H1 (cell line): ENCODE measurements at regions not wholly inside any gene's neighbourhood (a gene's known extent, or its start where the extent isn't known, plus 50 kb on each side); places are given as distances from the start of the nearest gene placed in this dataset.

Experiments
- CTCF ChIA-PET: fragments of 300-600 bp; sonication (Branson Sonifier 250); formaldehyde crosslinking; loops from one replicate; lab custom pipeline; 2021; ENCODE audit not compliant: partially characterized antibody; lab: Charles Lee
- POLR2A ChIA-PET: fragments of 300-600 bp; sonication (Branson Sonifier 250); formaldehyde crosslinking; loops from one replicate; lab custom pipeline; 2021; ENCODE audit warnings: inconsistent platforms; ENCODE audit not compliant: partially characterized antibody; lab: Charles Lee
- DNase-seq, 2 experiments: peaks; one replicate each; pipeline versions ENCODE4 v3.0.0 to v3.0.0-alpha.2; 2010 to 2022; ENCODE audit warnings: low spot score in 2 of 2, low read depth in 1 of 2, mixed read lengths in 1 of 2
- FAIRE-seq: peaks from 2 replicates; lab custom pipeline; 2011; peaks lifted over from hg19 to GRCh38; lab: Jason Lieb, UNC
- H2AFZ ChIP-seq: 2 replicates; pipeline ENCODE4 v1.8.1; 2012; ENCODE audit warnings: low read length, inconsistent platforms
- H2AK5ac ChIP-seq: 2 replicates; pipeline ENCODE4 v1.6.1; 2013; ENCODE audit warnings: low read depth, low read length
- H2BK120ac ChIP-seq: replicated peaks from 2 replicates; pipeline ENCODE3; 2013; ENCODE audit warnings: low read depth, low read length, inconsistent platforms
- H2BK12ac ChIP-seq: 2 replicates; pipeline ENCODE4 v1.6.1; 2013; ENCODE audit warnings: low read depth, low read length
- H2BK15ac ChIP-seq: 2 replicates; pipeline ENCODE4 v1.6.1; 2013; ENCODE audit warnings: low read length
- H2BK20ac ChIP-seq: 2 replicates; pipeline ENCODE4 v1.6.1; 2013; ENCODE audit warnings: low read length
- H2BK5ac ChIP-seq: 2 replicates; pipeline ENCODE4 v1.6.1; 2013; ENCODE audit warnings: low read depth, low read length
- H3K14ac ChIP-seq: 2 replicates; pipeline ENCODE4 v1.6.1; 2013; ENCODE audit warnings: inconsistent platforms; ENCODE audit not compliant: insufficient read length
- H3K18ac ChIP-seq: 2 replicates; pipeline ENCODE4 v1.6.1; 2013; ENCODE audit warnings: low read length; ENCODE audit errors: extremely low read depth
- H3K23ac ChIP-seq: 2 replicates; pipeline ENCODE4 v1.6.1; 2013; ENCODE audit warnings: inconsistent platforms; ENCODE audit not compliant: insufficient read length
- H3K23me2 ChIP-seq: 2 replicates; pipeline ENCODE4 v1.6.1; 2013; ENCODE audit warnings: low read depth, low read length
- H3K27ac ChIP-seq: 2 replicates; pipeline ENCODE4 v1.6.1; 2011; ENCODE audit warnings: low read depth, low read length, inconsistent platforms
- H3K27me3 ChIP-seq, 4 experiments: replicated peaks in 1 of 4; 1 replicate in 1 of 4; 2 replicates in 3 of 4; pipeline versions ENCODE4 v1.6.1 to v1.8.1; 2011 to 2013; ENCODE audit warnings: low read length in 3 of 4, mild to moderate bottlenecking in 3 of 4, inconsistent platforms in 2 of 4, mixed read lengths in 2 of 4, moderate library complexity in 1 of 4; ENCODE audit not compliant: control insufficient read depth in 3 of 4, insufficient read depth in 3 of 4; ENCODE audit errors: extremely low read depth in 1 of 4
- H3K36me3 ChIP-seq, 4 experiments: 2 replicates each; pipeline versions ENCODE4 v1.6.1 to v1.8.1; 2011 to 2013; ENCODE audit warnings: mild to moderate bottlenecking in 4 of 4, low read length in 3 of 4, moderate library complexity in 2 of 4, control low read depth in 1 of 4, inconsistent platforms in 1 of 4; ENCODE audit not compliant: insufficient read depth in 4 of 4, control insufficient read depth in 2 of 4
- H3K4ac ChIP-seq: replicated peaks from 2 replicates; pipeline ENCODE3; 2013; ENCODE audit warnings: low read length, low read depth, mixed read lengths, inconsistent platforms; ENCODE audit not compliant: insufficient read length
- H3K4me1 ChIP-seq, 4 experiments: replicated peaks in 1 of 4; 1 replicate in 1 of 4; 2 replicates in 3 of 4; pipeline versions ENCODE4 v1.6.1 to v1.8.1; 2011 to 2013; ENCODE audit warnings: low read length in 3 of 4, inconsistent platforms in 2 of 4, mixed read lengths in 1 of 4; ENCODE audit not compliant: insufficient read depth in 4 of 4, control insufficient read depth in 3 of 4
- H3K4me2 ChIP-seq, 2 experiments: 2 replicates each; pipeline versions ENCODE4 v1.6.1 to v1.8.1; 2011 to 2013; ENCODE audit warnings: low read depth in 2 of 2, low read length in 2 of 2, control low read depth in 1 of 2, inconsistent platforms in 1 of 2, mild to moderate bottlenecking in 1 of 2; ENCODE audit not compliant: insufficient read depth in 1 of 2
- H3K4me3 ChIP-seq, 4 experiments: fragments of 200-600, 300-600 bp in 1 of 4; sonication (generic), shearing (Covaris generic), sonication (Bioruptor Twin) in 1 of 4; 2 replicates each; pipeline versions ENCODE4 v1.5.1 to v1.8.1; 2011 to 2016; ENCODE audit warnings: low read length in 4 of 4, low read depth in 3 of 4, control low read depth in 2 of 4, inconsistent platforms in 2 of 4, mild to moderate bottlenecking in 2 of 4, mixed read lengths in 1 of 4, moderate library complexity in 1 of 4; ENCODE audit not compliant: insufficient read depth in 2 of 4; ENCODE audit errors: extremely low read depth in 1 of 4
- H3K56ac ChIP-seq: replicated peaks from 2 replicates; pipeline ENCODE3; 2013; ENCODE audit warnings: low read depth, mild to moderate bottlenecking, mixed read lengths, low read length, inconsistent platforms; ENCODE audit not compliant: insufficient read length
- H3K79me1 ChIP-seq: 2 replicates; pipeline ENCODE4 v1.6.1; 2013; ENCODE audit warnings: low read depth, low read length, control low read depth
- H3K79me2 ChIP-seq, 2 experiments: 2 replicates each; pipeline versions ENCODE4 v1.6.1 to v1.8.1; 2012 to 2013; ENCODE audit warnings: low read length in 2 of 2, mild to moderate bottlenecking in 2 of 2, inconsistent platforms in 1 of 2; ENCODE audit not compliant: insufficient read depth in 2 of 2, control insufficient read depth in 1 of 2
- H3K9ac ChIP-seq, 4 experiments: replicated peaks in 1 of 4; 1 replicate in 1 of 4; 2 replicates in 3 of 4; pipeline versions ENCODE4 v1.6.1 to v1.8.1; 2011 to 2013; ENCODE audit warnings: low read depth in 3 of 4, low read length in 3 of 4, control low read depth in 2 of 4, mild to moderate bottlenecking in 2 of 4, moderate library complexity in 2 of 4, inconsistent platforms in 1 of 4; ENCODE audit errors: extremely low read depth in 1 of 4
- H3K9me3 ChIP-seq, 2 experiments: 2 replicates each; pipeline versions ENCODE4 v1.6.1 to v1.8.1; 2012 to 2013; ENCODE audit warnings: mild to moderate bottlenecking in 2 of 2, moderate library complexity in 2 of 2, control low read depth in 1 of 2, inconsistent platforms in 1 of 2, low read depth in 1 of 2, low read length in 1 of 2, mixed read lengths in 1 of 2; ENCODE audit not compliant: insufficient read depth in 2 of 2
- H4K20me1 ChIP-seq, 2 experiments: replicated peaks in 1 of 2; 2 replicates each; pipeline versions ENCODE3 to v1.8.1; 2011 to 2013; ENCODE audit warnings: inconsistent platforms in 2 of 2, low read length in 2 of 2, mild to moderate bottlenecking in 1 of 2; ENCODE audit not compliant: insufficient read depth in 2 of 2, control insufficient read depth in 1 of 2
- H4K5ac ChIP-seq: 2 replicates; pipeline ENCODE4 v1.6.1; 2013; ENCODE audit warnings: low read length, low read depth, mixed read lengths, inconsistent platforms; ENCODE audit not compliant: insufficient read length
- H4K8ac ChIP-seq: 2 replicates; pipeline ENCODE4 v1.8.0; 2013; ENCODE audit warnings: mild to moderate bottlenecking, moderate library complexity, low read length, inconsistent platforms; ENCODE audit not compliant: insufficient read depth; ENCODE audit errors: extremely low read depth
- H4K91ac ChIP-seq: replicated peaks from 2 replicates; pipeline ENCODE3; 2013; ENCODE audit warnings: low read length, mixed read lengths, inconsistent platforms; ENCODE audit not compliant: insufficient read length
- ASH2L ChIP-seq: fragments of 200-600, 300-600 bp; sonication (generic); IDR thresholded peaks from one replicate; pipeline ENCODE4 v1.7.1; 2017; ENCODE audit warnings: low read length
- ATF2 ChIP-seq: IDR thresholded peaks from 2 replicates; pipeline ENCODE4 v1.6.1; 2012; ENCODE audit warnings: low read length, inconsistent platforms
- CBX5 ChIP-seq: fragments of 300-800, 300-1000 bp; sonication (generic); IDR thresholded peaks from 2 replicates; pipeline ENCODE4 v1.7.1; 2016; ENCODE audit warnings: antibody characterized with exemption, low read length, low read depth
- CEBPB ChIP-seq: IDR thresholded peaks from 2 replicates; pipeline ENCODE4 v1.6.1; 2012; ENCODE audit warnings: low read depth, low read length
- EZH2 ChIP-seq: fragments of 200-600 bp; sonication (generic); IDR thresholded peaks from 2 replicates; pipeline ENCODE4 v1.7.1; 2012; ENCODE audit warnings: low read depth, mild to moderate bottlenecking, moderate library complexity, low read length, inconsistent platforms; ENCODE audit not compliant: severe bottlenecking
- JUN ChIP-seq: IDR thresholded peaks from 2 replicates; pipeline ENCODE4 v1.6.1; 2011; ENCODE audit warnings: low read depth, mild to moderate bottlenecking, improper control_type of control experiment, low read length
- KDM4A ChIP-seq: IDR thresholded peaks from one replicate; pipeline ENCODE4 v1.7.1; 2012; ENCODE audit warnings: low read depth, mild to moderate bottlenecking, moderate library complexity, low read length, inconsistent platforms; ENCODE audit not compliant: severe bottlenecking
- NRF1 ChIP-seq: IDR thresholded peaks from 2 replicates; pipeline ENCODE4 v1.6.1; 2011; ENCODE audit warnings: mild to moderate bottlenecking, low read depth, low read length, improper control_type of control experiment
- RFX5 ChIP-seq: IDR thresholded peaks from 2 replicates; pipeline ENCODE4 v1.6.1; 2011; ENCODE audit warnings: low read depth, low read length, improper control_type of control experiment, borderline replicate concordance
- TBP ChIP-seq: IDR thresholded peaks from 2 replicates; pipeline ENCODE4 v1.6.1; 2011; ENCODE audit warnings: low read depth, low read length, improper control_type of control experiment
- TEAD4 ChIP-seq: IDR thresholded peaks from 2 replicates; pipeline ENCODE4 v1.6.1; 2012; ENCODE audit warnings: low read depth, low read length, inconsistent platforms, mixed read lengths

- Histone ChIP-seq H3K27me3 (no peaks in the 10 kb centered on the region), H2AK5ac (no peak overlapping the region), H3K9me3 (no peaks in the 10 kb centered on the region), H2BK12ac (no peak overlapping the region), H3K79me2 (no peaks in the 10 kb centered on the region), H3K23ac (no peak overlapping the region), H4K5ac (no peak overlapping the region), H3K4me3 (no peak overlapping the region), H3K4me2 (no peak overlapping the region), H2BK120ac (no peak overlapping the region), H3K18ac (no peak overlapping the region)
- POLR2A ChIA-PET, result no interaction called here
- TF ChIP-seq JUN, result no peak
- no peak for TF ChIP-seq TEAD4
- TF ChIP-seq EZH2, result no peak
- TF ChIP-seq RFX5, result no peak
- no peak for TF ChIP-seq KDM4A
- no peak for TF ChIP-seq ATF2
- TF ChIP-seq NRF1, result no peak
- TF ChIP-seq ASH2L, result no peak
- TF ChIP-seq TBP, result no peak
- TF ChIP-seq CEBPB, result no peak
- TF ChIP-seq CBX5, result no peak
- TF ChIP-seq, all 59 proteins: peak for 0
- H3K4ac ChIP-seq, result no peak overlapping the region
- H2BK5ac ChIP-seq, result no peak overlapping the region
- no peaks in the 10 kb centered on the region for H4K20me1 ChIP-seq
- H4K91ac ChIP-seq, result no peak overlapping the region
- no peak overlapping the region for H3K27ac ChIP-seq
- FAIRE-seq, result no peak
- H3K23me2 ChIP-seq, result no peaks in the 10 kb centered on the region
- H2AFZ ChIP-seq, result no peak overlapping the region
- no peak overlapping the region for H4K8ac ChIP-seq
- no peak overlapping the region for H2BK20ac ChIP-seq
- H2BK15ac ChIP-seq, result no peak overlapping the region
- H3K79me1 ChIP-seq, result no peaks in the 10 kb centered on the region
- H3K9ac ChIP-seq, result no peak overlapping the region
- no peak for DNase-seq
- H3K56ac ChIP-seq, result no peak overlapping the region
- H3K36me3 ChIP-seq, result no peaks in the 10 kb centered on the region; a peak in 1 of 8 replicates
- no peak overlapping the region for H3K14ac ChIP-seq
- no peaks in the 10 kb centered on the region for H3K4me1 ChIP-seq
- CTCF ChIA-PET, result no interaction called here
These were observed 416.5 kb upstream of the KCNH7 start for GRCh38 chr2:163255086-163255485.
